DND-41 (cell line): ENCODE measurements at regions not wholly inside any gene's neighbourhood (a gene's known extent, or its start where the extent isn't known, plus 50 kb on each side); places are given as distances from the start of the nearest gene placed in this dataset.
"Not testable (repeated sequence)": the region's sequence is repeated elsewhere in the genome, so short reads cannot be mapped to it uniquely, and the experiment has no call there.

Source experiments
- ATAC-seq: fragments of 200-7000 bp; cut with Tn5 transposase; 3 replicates; pipeline ENCODE4 v1.9.1; 2021; ENCODE audit warnings: low read depth; ENCODE audit not compliant: insufficient read depth
- DNase-seq: peaks from one replicate; pipeline ENCODE4 v3.0.0-alpha.2; 2020
- H2AFZ ChIP-seq: 2 replicates; pipeline ENCODE4 v1.6.0; 2012; ENCODE audit warnings: low read depth, low read length
- H3K27ac ChIP-seq: 2 replicates; pipeline ENCODE4 v1.5.1; 2012; ENCODE audit warnings: low read length, inconsistent platforms
- H3K27me3 ChIP-seq: fragments of 200-600 bp; sonication (generic); 2 replicates; pipeline ENCODE4 v1.6.0; 2012; ENCODE audit warnings: low read length, mild to moderate bottlenecking, inconsistent platforms; ENCODE audit not compliant: insufficient read depth, poor library complexity
- H3K36me3 ChIP-seq: 2 replicates; pipeline ENCODE4 v1.5.1; 2012; ENCODE audit warnings: low read length, inconsistent platforms; ENCODE audit not compliant: insufficient read depth
- H3K4me1 ChIP-seq: 2 replicates; pipeline ENCODE4 v1.5.1; 2012; ENCODE audit warnings: mild to moderate bottlenecking, low read length; ENCODE audit not compliant: insufficient read depth
- H3K4me2 ChIP-seq: 2 replicates; pipeline ENCODE4 v1.6.0; 2012; ENCODE audit warnings: mild to moderate bottlenecking, moderate library complexity, low read length, inconsistent platforms; ENCODE audit not compliant: insufficient read depth
- H3K4me3 ChIP-seq, 2 experiments: fragments of 200-600 bp in 1 of 2; shearing (Covaris generic) in 1 of 2; 2 replicates each; pipeline ENCODE4 v1.5.1; 2012 to 2016; ENCODE audit warnings: inconsistent platforms in 2 of 2, low read length in 2 of 2, mild to moderate bottlenecking in 2 of 2, low read depth in 1 of 2, moderate library complexity in 1 of 2
- H3K79me2 ChIP-seq: 2 replicates; pipeline ENCODE4 v1.6.0; 2012; ENCODE audit warnings: low read length, inconsistent platforms; ENCODE audit not compliant: insufficient read depth
- H3K9ac ChIP-seq: 2 replicates; pipeline ENCODE4 v1.6.0; 2012; ENCODE audit warnings: low read depth, mild to moderate bottlenecking, inconsistent platforms, low read length, moderate library complexity
- H3K9me3 ChIP-seq: 2 replicates; pipeline ENCODE4 v1.5.1; 2012; ENCODE audit warnings: low read length, moderate library complexity, mild to moderate bottlenecking, inconsistent platforms; ENCODE audit not compliant: insufficient read depth, severe bottlenecking
- H4K20me1 ChIP-seq: 2 replicates; pipeline ENCODE4 v1.6.0; 2012; ENCODE audit warnings: low read length; ENCODE audit not compliant: insufficient read depth
- EZH2 ChIP-seq: IDR thresholded peaks from 3 replicates; pipeline ENCODE4 v1.6.1; 2012; ENCODE audit warnings: borderline replicate concordance, low read depth, mild to moderate bottlenecking, moderate library complexity, low read length, inconsistent platforms; ENCODE audit not compliant: severe bottlenecking
- TF ChIP-seq, protein P1 (sequence below): IDR thresholded peaks from 2 replicates; pipeline ENCODE4 v1.5.1; 2012; ENCODE audit warnings: borderline replicate concordance, low read length, moderate library complexity, mild to moderate bottlenecking; ENCODE audit not compliant: poor library complexity, severe bottlenecking; ENCODE audit errors: extremely low read depth

DNA sequence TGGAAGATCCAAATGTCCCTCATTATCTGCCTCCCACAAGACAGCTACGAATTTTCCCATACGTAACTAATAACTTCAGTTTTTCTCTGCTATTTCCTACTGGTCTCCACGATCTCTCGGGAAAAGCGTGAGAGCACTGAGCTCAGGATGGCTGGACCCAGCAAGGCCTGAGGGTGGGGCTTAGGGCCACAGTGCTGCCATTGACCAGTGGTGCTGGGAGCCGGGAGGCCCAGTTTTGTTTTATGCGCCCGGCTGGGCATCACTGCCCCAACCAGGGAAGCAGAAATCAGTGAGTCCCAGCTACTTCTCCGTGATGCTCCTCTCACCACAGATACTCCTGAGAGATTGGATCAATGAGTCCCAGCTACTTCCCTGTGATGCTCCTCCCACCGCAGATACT, 238.4 kb downstream of the LY86 start:
- H3K4me2 ChIP-seq, result no peak overlapping the region
- ATAC-seq, result no peak
- TF ChIP-seq, protein P1, sequence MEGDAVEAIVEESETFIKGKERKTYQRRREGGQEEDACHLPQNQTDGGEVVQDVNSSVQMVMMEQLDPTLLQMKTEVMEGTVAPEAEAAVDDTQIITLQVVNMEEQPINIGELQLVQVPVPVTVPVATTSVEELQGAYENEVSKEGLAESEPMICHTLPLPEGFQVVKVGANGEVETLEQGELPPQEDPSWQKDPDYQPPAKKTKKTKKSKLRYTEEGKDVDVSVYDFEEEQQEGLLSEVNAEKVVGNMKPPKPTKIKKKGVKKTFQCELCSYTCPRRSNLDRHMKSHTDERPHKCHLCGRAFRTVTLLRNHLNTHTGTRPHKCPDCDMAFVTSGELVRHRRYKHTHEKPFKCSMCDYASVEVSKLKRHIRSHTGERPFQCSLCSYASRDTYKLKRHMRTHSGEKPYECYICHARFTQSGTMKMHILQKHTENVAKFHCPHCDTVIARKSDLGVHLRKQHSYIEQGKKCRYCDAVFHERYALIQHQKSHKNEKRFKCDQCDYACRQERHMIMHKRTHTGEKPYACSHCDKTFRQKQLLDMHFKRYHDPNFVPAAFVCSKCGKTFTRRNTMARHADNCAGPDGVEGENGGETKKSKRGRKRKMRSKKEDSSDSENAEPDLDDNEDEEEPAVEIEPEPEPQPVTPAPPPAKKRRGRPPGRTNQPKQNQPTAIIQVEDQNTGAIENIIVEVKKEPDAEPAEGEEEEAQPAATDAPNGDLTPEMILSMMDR, result no peak
- TF ChIP-seq EZH2, result no peak
- no peaks in the 10 kb centered on the region for H3K36me3 ChIP-seq
- no peak overlapping the region for H3K4me3 ChIP-seq
- no peak for DNase-seq
- H3K27ac ChIP-seq, result no peak overlapping the region
- H3K9ac ChIP-seq, result no peak overlapping the region
- H2AFZ ChIP-seq, result no peak overlapping the region
- H3K9me3 ChIP-seq, result no peaks in the 10 kb centered on the region
- H3K27me3 ChIP-seq, result no peaks in the 10 kb centered on the region
- no peaks in the 10 kb centered on the region for H3K4me1 ChIP-seq
- H4K20me1 ChIP-seq, result no peaks in the 10 kb centered on the region
- H3K79me2 ChIP-seq, result no peaks in the 10 kb centered on the region

DNA sequence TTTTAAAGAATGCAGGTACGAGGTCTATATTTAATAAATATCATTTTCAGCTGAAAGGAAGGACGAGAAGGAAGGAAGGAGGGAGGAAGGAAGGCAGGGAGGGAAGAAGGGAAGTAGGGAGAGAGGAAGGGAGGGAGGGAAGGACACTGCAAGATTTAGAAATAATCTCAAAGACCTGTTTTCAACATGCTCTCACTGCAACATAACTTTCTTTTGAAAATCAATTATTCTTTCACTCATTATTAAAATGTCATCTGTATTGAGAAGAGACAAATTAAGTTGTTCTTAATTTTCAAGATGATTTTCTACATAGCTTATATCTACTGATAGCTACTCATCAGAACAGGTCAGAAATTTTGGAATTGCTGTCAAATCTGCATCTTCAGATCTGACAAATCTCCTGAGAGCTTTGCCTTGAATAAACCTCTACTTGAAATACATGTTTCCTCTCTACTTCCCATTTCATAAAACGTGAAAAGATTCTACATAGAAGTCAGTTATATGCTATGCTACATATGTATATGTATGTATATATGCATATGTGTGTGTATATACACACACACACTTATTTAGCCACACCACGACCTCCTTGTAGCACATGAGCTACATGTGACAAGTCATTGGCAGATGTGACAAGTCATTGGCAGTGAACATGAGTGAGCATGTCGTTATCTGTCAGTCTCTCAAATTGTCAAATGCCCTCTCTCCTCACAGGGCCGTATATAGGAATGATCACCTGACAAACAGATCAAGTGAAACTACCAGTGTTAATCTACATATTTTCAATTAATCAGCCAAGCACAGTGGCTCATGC, 241.6 kb downstream of the LY86 start:
- no peaks in the 10 kb centered on the region for H3K79me2 ChIP-seq
- no peak for ATAC-seq
- H3K9ac ChIP-seq, result no peak overlapping the region
- no peaks in the 10 kb centered on the region for H3K9me3 ChIP-seq
- no peak overlapping the region for H3K27ac ChIP-seq
- TF ChIP-seq, protein P1, result no peak
- TF ChIP-seq EZH2, result no peak
- H3K4me3 ChIP-seq, result no peak overlapping the region
- DNase-seq, result no peak
- no peaks in the 10 kb centered on the region; the same call in 1 of the 2 replicates for H4K20me1 ChIP-seq
- H3K4me1 ChIP-seq, result no peaks in the 10 kb centered on the region
- no peak overlapping the region for H3K4me2 ChIP-seq
- no peak overlapping the region for H2AFZ ChIP-seq
- H3K36me3 ChIP-seq, result no peaks in the 10 kb centered on the region
- H3K27me3 ChIP-seq, result no peaks in the 10 kb centered on the region

DNA sequence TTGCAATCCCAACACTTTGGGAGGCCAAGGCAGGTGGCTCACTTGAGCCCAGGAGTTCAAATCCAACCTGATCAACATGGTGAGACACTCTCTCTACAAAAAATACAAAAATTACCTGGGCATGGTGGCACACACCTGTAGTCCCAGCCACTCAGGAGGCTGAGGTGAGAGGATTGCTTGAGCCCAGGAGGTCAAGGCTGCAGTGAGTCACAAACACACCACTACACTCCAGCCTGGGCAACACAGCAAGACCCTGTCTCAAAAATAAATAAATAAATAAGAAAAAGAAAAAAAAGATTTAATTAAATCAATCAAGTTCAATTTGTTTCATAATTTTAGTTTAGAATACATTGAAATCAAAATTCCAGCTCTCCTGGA, 242.2 kb downstream of the LY86 start:
- not testable (repeated sequence) for H3K9me3 ChIP-seq, H3K4me2 ChIP-seq, H4K20me1 ChIP-seq, H3K27ac ChIP-seq, H3K79me2 ChIP-seq, H3K9ac ChIP-seq, DNase-seq, H3K27me3 ChIP-seq, H3K4me1 ChIP-seq, H3K4me3 ChIP-seq, H3K36me3 ChIP-seq, H2AFZ ChIP-seq, ATAC-seq

DNA sequence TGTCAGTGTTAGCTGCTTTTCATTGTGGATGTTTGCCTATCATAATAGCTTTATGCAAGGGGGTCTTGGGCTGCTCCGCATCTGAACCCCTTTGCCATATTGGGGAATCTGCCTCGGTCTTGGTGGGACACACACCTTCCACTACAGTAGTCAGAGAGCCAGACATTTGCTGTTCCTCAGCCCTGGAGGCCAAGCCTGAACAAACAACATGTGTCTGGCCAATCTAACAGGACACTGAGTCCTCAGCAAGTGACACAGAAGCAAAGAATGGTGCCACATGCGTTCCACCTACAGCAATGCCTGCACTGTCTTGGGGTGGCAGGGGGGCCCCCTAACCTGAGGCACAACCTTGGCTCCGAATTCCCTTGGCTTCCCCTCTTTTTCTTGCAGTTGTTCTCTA, 243.9 kb downstream of the LY86 start:
- Histone ChIP-seq H2AFZ (no peak overlapping the region), H3K9ac (no peak overlapping the region), H3K79me2 (no peaks in the 10 kb centered on the region), H3K27ac (no peak overlapping the region), H3K4me3 (no peak overlapping the region), H4K20me1 (no peaks in the 10 kb centered on the region; the same call in 1 of the 2 replicates), H3K9me3 (no peaks in the 10 kb centered on the region), H3K4me2 (no peak overlapping the region), H3K4me1 (no peaks in the 10 kb centered on the region), H3K36me3 (no peaks in the 10 kb centered on the region), H3K27me3 (no peaks in the 10 kb centered on the region)
- ATAC-seq, result no peak
- no peak for TF ChIP-seq EZH2
- TF ChIP-seq, protein P1, result no peak
- no peak for DNase-seq
